ENCODE measurements at regions not wholly inside any gene's neighbourhood (a gene's known extent, or its start where the extent isn't known, plus 50 kb on each side); places are given as distances from the start of the nearest gene placed in this dataset.

GRCh38 chr20:48273843-48274242 is 488.6 kb upstream of the SULF2 start:
- Mint-ChIP-seq H3K4me1 (peaks cover 23% of the 10 kb centered on the region), H3K4me3 (no peak overlapping the region), H3K36me3 (ENCODE audit: low read depth) (no peaks in the 10 kb centered on the region), H3K9me3 (no peaks in the 10 kb centered on the region), H3K27me3 (ENCODE audit: low read depth) (no peaks in the 10 kb centered on the region), H3K27ac (ENCODE audit: unreplicated experiment) (no peak overlapping the region)
- DNase-seq (ENCODE audit: low read depth, low spot score) = no peak
- no peak for TF ChIP-seq CTCF (conservative IDR thresholded peaks at IDR 0.05)

GRCh38 chr20:48270885-48271284 is 485.6 kb upstream of the SULF2 start:
- Mint-ChIP-seq H3K27ac (ENCODE audit: unreplicated experiment) (no peak overlapping the region), H3K9me3 (no peaks in the 10 kb centered on the region), H3K36me3 (ENCODE audit: low read depth) (no peaks in the 10 kb centered on the region), H3K4me3 (no peak overlapping the region), H3K27me3 (ENCODE audit: low read depth) (no peaks in the 10 kb centered on the region), H3K4me1 (peaks cover 13% of the 10 kb centered on the region)
- DNase-seq (ENCODE audit: low read depth, low spot score) = no peak
- no peak for TF ChIP-seq CTCF (conservative IDR thresholded peaks at IDR 0.05)

- no peaks in the 10 kb centered on the region for H3K36me3 Mint-ChIP-seq (ENCODE audit: low read depth)
- no peak for TF ChIP-seq CTCF (conservative IDR thresholded peaks at IDR 0.05)
- H3K4me1 Mint-ChIP-seq = peaks cover 3% of the 10 kb centered on the region
- no peaks in the 10 kb centered on the region for H3K27me3 Mint-ChIP-seq (ENCODE audit: low read depth)
- DNase-seq (ENCODE audit: low read depth, low spot score) = no peak
- no peak overlapping the region for H3K4me3 Mint-ChIP-seq
- no peak overlapping the region for H3K27ac Mint-ChIP-seq (ENCODE audit: unreplicated experiment)
- H3K9me3 Mint-ChIP-seq = no peaks in the 10 kb centered on the region
Measured at GRCh38 chr20:48267860-48268633, 482.8 kb upstream of the SULF2 start.

- DNase-seq (ENCODE audit: low read depth, low spot score) = no peak
- H3K27me3 Mint-ChIP-seq (ENCODE audit: low read depth) = no peaks in the 10 kb centered on the region
- no peaks in the 10 kb centered on the region for H3K36me3 Mint-ChIP-seq (ENCODE audit: low read depth)
- H3K4me1 Mint-ChIP-seq = no peaks in the 10 kb centered on the region
- no peaks in the 10 kb centered on the region for H3K9me3 Mint-ChIP-seq
- no peak overlapping the region for H3K27ac Mint-ChIP-seq (ENCODE audit: unreplicated experiment)
- no peak for TF ChIP-seq CTCF (conservative IDR thresholded peaks at IDR 0.05)
- no peak overlapping the region for H3K4me3 Mint-ChIP-seq
Measured at GRCh38 chr20:48266571-48266970, 481.3 kb upstream of the SULF2 start.

GRCh38 chr20:48265791-48266190 is 480.5 kb upstream of the SULF2 start:
- Mint-ChIP-seq H3K36me3 (ENCODE audit: low read depth) (no peaks in the 10 kb centered on the region), H3K9me3 (no peaks in the 10 kb centered on the region), H3K4me1 (peaks cover 1% of the 10 kb centered on the region), H3K4me3 (no peak overlapping the region), H3K27me3 (ENCODE audit: low read depth) (no peaks in the 10 kb centered on the region), H3K27ac (ENCODE audit: unreplicated experiment) (no peak overlapping the region)
- DNase-seq (ENCODE audit: low read depth, low spot score) = no peak
- no peak for TF ChIP-seq CTCF (conservative IDR thresholded peaks at IDR 0.05)
